Activated naive CD8-positive, alpha-beta T cell treated with anti-CD3 and anti-CD28 coated beads, Interleukin-2, amount 50 U/mL, for 16 hours (primary cell): ENCODE measurements at regions not wholly inside any gene's neighbourhood (a gene's known extent, or its start where the extent isn't known, plus 50 kb on each side); places are given as distances from the start of the nearest gene placed in this dataset.

Source experiments
- DNase-seq: peaks from one replicate; pipeline ENCODE4 v3.0.0-alpha.2; 2020; ENCODE audit warnings: low read depth, low spot score

GRCh38 chr11:112810951-112811350, 150.3 kb upstream of the NCAM1 start:
- no peak for DNase-seq

- DNase-seq, result no peak
Measured at GRCh38 chr11:112811783-112812182, 149.4 kb upstream of the NCAM1 start.

GRCh38 chr11:112812729-112813128, 148.5 kb upstream of the NCAM1 start:
- DNase-seq, result no peak

GRCh38 chr11:112814168-112814567, 147.1 kb upstream of the NCAM1 start:
- DNase-seq, result no peak

GRCh38 chr11:112817376-112817775, 143.8 kb upstream of the NCAM1 start:
- DNase-seq, result no peak

- no peak for DNase-seq
Measured at GRCh38 chr11:112822478-112823274, 138.5 kb upstream of the NCAM1 start.

- DNase-seq, result no peak
Measured at GRCh38 chr11:112826026-112826425, 135.2 kb upstream of the NCAM1 start.

GRCh38 chr11:112826788-112827187, 134.4 kb upstream of the NCAM1 start:
- DNase-seq, result no peak

- no peak for DNase-seq
Measured at GRCh38 chr11:112828421-112828820, 132.8 kb upstream of the NCAM1 start.

GRCh38 chr11:112829971-112830654, 131.1 kb upstream of the NCAM1 start:
- DNase-seq, result no peak

GRCh38 chr11:112831041-112831440, 130.2 kb upstream of the NCAM1 start:
- no peak for DNase-seq

- DNase-seq, result no peak
Measured at GRCh38 chr11:112831969-112832766, 129.1 kb upstream of the NCAM1 start.

GRCh38 chr11:112834277-112834755, 126.9 kb upstream of the NCAM1 start:
- no peak for DNase-seq

- no peak for DNase-seq
Measured at GRCh38 chr11:112835591-112836255, 125.5 kb upstream of the NCAM1 start.

GRCh38 chr11:112836256-112836602, 125.0 kb upstream of the NCAM1 start:
- DNase-seq, result no peak

- no peak for DNase-seq
Measured at GRCh38 chr11:112837162-112837826, 123.9 kb upstream of the NCAM1 start.

GRCh38 chr11:112839051-112839450, 122.2 kb upstream of the NCAM1 start:
- DNase-seq, result no peak

GRCh38 chr11:112841729-112842128, 119.5 kb upstream of the NCAM1 start:
- no peak for DNase-seq

- no peak for DNase-seq
Measured at GRCh38 chr11:112842151-112842550, 119.1 kb upstream of the NCAM1 start.

GRCh38 chr11:112844517-112844916, 116.7 kb upstream of the NCAM1 start:
- no peak for DNase-seq

GRCh38 chr11:112847568-112847967, 113.7 kb upstream of the NCAM1 start:
- no peak for DNase-seq
